NB4 (cell line): ENCODE measurements at regions not wholly inside any gene's neighbourhood (a gene's known extent, or its start where the extent isn't known, plus 50 kb on each side); places are given as distances from the start of the nearest gene placed in this dataset.
"Not testable (repeated sequence)": the region's sequence is repeated elsewhere in the genome, so short reads cannot be mapped to it uniquely, and the experiment has no call there.

Source experiments
- DNase-seq: peaks from one replicate; pipeline ENCODE4 v3.0.0; 2010; ENCODE audit warnings: low read depth
- H3K4me3 ChIP-seq: one replicate; pipeline ENCODE4 v1.5.1; 2011; ENCODE audit warnings: mild to moderate bottlenecking, low read depth, low read length, moderate library complexity
- MYC ChIP-seq: IDR thresholded peaks from 2 replicates; pipeline ENCODE4 v1.6.1; 2011; ENCODE audit warnings: low read depth, low read length
- POLR2A ChIP-seq: IDR thresholded peaks from 2 replicates; pipeline ENCODE4 v1.6.1; 2011; ENCODE audit warnings: mild to moderate bottlenecking; ENCODE audit not compliant: insufficient read length; ENCODE audit errors: extremely low read depth
- TF ChIP-seq, protein P1 (sequence below): IDR thresholded peaks from 2 replicates; pipeline ENCODE4 v1.6.1; 2011; ENCODE audit warnings: low read depth, low read length
- TF ChIP-seq, protein P2 (sequence below): IDR thresholded peaks from one replicate; pipeline ENCODE4 v1.5.1; 2012; ENCODE audit warnings: low read depth, low read length

DNA sequence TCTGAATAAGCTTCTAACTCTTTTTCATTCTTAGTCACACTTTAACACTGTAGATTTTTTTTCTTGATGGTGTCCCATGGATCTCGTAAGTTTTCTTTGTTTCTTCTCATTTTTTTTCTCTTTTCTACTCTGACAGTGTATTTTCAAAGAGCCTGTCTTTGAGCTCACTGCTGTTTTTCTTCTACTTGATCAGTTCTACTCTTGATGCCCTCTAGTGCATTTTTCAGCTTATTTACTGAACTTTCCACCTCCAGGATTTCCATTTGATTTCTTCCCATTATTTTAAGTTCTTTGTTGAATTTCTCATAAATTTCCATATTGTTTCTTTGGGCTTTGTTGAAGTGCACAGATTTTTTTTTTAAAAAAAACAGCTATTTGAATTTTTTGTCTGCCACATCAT lies 2641.1 kb upstream of the DEFB115 start:
- TF ChIP-seq, protein P1, sequence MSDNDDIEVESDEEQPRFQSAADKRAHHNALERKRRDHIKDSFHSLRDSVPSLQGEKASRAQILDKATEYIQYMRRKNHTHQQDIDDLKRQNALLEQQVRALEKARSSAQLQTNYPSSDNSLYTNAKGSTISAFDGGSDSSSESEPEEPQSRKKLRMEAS = no peak
- TF ChIP-seq, protein P2, sequence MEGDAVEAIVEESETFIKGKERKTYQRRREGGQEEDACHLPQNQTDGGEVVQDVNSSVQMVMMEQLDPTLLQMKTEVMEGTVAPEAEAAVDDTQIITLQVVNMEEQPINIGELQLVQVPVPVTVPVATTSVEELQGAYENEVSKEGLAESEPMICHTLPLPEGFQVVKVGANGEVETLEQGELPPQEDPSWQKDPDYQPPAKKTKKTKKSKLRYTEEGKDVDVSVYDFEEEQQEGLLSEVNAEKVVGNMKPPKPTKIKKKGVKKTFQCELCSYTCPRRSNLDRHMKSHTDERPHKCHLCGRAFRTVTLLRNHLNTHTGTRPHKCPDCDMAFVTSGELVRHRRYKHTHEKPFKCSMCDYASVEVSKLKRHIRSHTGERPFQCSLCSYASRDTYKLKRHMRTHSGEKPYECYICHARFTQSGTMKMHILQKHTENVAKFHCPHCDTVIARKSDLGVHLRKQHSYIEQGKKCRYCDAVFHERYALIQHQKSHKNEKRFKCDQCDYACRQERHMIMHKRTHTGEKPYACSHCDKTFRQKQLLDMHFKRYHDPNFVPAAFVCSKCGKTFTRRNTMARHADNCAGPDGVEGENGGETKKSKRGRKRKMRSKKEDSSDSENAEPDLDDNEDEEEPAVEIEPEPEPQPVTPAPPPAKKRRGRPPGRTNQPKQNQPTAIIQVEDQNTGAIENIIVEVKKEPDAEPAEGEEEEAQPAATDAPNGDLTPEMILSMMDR = no peak
- TF ChIP-seq POLR2A (no peak), MYC (no peak)
- H3K4me3 ChIP-seq = no peak overlapping the region
- DNase-seq = no peak

DNA sequence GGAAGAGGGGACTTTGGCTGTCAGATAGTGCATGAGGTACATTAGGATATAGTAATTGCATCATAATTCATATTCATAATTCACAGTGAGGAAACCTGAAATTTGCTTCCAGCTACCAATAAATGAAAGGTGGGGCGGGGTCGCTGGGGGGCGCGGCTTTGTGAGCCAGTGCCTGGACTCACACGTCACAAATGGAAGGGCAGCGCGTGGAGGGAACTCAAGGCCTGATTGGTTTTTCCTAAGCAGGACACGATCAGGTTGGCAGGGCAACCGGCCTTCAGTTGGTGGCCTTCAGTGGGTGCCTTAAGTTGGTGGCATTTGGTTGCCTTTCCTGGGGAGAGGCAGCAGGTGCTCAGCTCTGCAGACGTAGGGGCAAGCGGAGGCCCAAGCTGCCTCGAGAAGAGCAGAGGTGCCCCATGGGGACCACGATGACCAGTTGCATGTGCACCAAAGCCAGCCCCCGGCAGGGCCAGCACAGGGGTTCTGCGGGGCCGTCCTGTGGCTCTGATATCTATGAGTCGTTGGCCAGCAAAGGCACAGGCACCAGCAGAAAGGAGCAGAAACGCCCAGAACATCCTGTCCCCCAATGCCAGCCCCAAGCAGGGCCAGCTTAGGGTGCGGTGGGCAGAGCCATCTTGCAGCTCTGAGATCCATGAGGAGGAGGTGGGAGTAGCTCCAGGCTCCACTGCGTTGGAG lies 2637.4 kb upstream of the DEFB115 start:
- not testable (repeated sequence) for H3K4me3 ChIP-seq, DNase-seq

DNA sequence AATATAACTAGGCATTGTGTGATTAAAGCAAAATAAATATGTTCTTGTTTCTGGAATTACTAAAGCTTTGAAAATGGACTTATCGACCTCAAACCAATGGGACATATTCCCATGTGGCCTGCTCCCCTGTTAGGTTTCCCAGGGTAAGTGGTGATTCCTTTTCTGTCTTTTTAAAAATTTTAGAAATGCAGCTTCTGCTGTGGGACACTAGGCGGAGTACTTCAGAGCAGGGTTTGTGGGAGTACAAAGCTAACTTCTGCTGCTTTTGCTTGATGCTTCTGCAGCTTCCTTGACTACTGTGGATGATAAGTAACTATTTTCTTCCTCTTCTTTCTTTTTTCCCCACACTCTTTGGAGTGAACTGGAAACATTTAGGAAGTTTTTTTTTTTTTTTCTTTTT lies 2632.4 kb upstream of the DEFB115 start:
- TF ChIP-seq, protein P2 = peak; percentile 47
- not testable (repeated sequence) for H3K4me3 ChIP-seq
- DNase-seq = peak; percentile 4

DNA sequence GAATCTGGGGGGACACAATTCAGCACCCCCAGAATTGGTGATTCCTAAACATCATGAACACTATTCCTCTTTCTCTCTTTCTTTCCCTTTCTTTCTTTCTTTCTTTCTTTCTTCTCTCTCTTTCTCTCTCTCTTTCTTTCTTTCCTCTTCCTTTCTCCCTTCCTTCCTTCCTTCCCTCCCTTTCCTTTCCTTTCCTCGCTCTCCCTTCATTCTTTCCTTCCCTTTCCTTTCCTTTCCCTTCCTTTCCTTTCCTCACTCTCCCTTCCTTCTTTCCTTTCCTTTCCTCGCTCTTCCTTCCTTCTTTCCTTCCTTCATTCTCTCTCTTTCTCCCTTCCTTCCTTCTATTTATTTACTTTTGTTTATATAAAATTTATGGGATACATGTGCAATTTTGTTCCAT lies 2616.6 kb upstream of the DEFB115 start:
- DNase-seq, H3K4me3 ChIP-seq: not testable (repeated sequence)
